Endothelial cell of umbilical vein (primary cell): ENCODE measurements at regions not wholly inside any gene's neighbourhood (a gene's known extent, or its start where the extent isn't known, plus 50 kb on each side); places are given as distances from the start of the nearest gene placed in this dataset.

Source experiments
- BruUV-seq: library from RNA; stranded (reverse); fragments of 400-500 nt; replicated peaks from 2 replicates; lab custom pipeline; 2021; lab: Mats Ljungman, UMichigan
- CTCF ChIA-PET: fragments of 300-600, 350-600 bp; sonication (Branson Sonifier 250); formaldehyde crosslinking; loops from one replicate; lab custom pipeline; 2021; ENCODE audit warnings: antibody characterized with exemption, inconsistent platforms; lab: Charles Lee
- POLR2A ChIA-PET: fragments of 300-600, 350-600 bp; sonication (Branson Sonifier 250); formaldehyde crosslinking; loops from one replicate; lab custom pipeline; 2021; ENCODE audit warnings: antibody characterized with exemption, inconsistent platforms; lab: Charles Lee
- DNase-seq: peaks from one replicate; pipeline ENCODE4 v3.0.0-alpha.2; 2011; ENCODE audit warnings: low read depth, low spot score
- FAIRE-seq: peaks from 2 replicates; lab custom pipeline; 2011; peaks lifted over from hg19 to GRCh38; lab: Jason Lieb, UNC
- H2AFZ ChIP-seq: 2 replicates; pipeline ENCODE4 v1.6.0; 2012; ENCODE audit warnings: low read depth, low read length, control low read depth, inconsistent platforms
- H3K27ac ChIP-seq: 2 replicates; pipeline ENCODE4 v1.5.1; 2011; ENCODE audit warnings: low read depth, mild to moderate bottlenecking, control low read depth, low read length, moderate library complexity; ENCODE audit not compliant: insufficient read depth
- H3K27me3 ChIP-seq, 2 experiments: 2 replicates each; pipeline versions ENCODE4 v1.6.0 to v1.6.1; 2011; ENCODE audit warnings: low read length in 2 of 2, mixed read lengths in 1 of 2; ENCODE audit not compliant: control insufficient read depth in 2 of 2, insufficient read depth in 2 of 2
- H3K36me3 ChIP-seq, 2 experiments: 2 replicates in 1 of 2; 3 replicates in 1 of 2; pipeline ENCODE4 v1.5.1; 2011; ENCODE audit warnings: low read length in 2 of 2, mild to moderate bottlenecking in 1 of 2, moderate library complexity in 1 of 2; ENCODE audit not compliant: control insufficient read depth in 2 of 2, insufficient read depth in 2 of 2; ENCODE audit errors: extremely low read depth in 1 of 2
- H3K4me1 ChIP-seq: 3 replicates; pipeline ENCODE4 v1.5.1; 2011; ENCODE audit warnings: mild to moderate bottlenecking, low read length; ENCODE audit not compliant: control insufficient read depth, insufficient read depth; ENCODE audit errors: extremely low read depth
- H3K4me2 ChIP-seq: 2 replicates; pipeline ENCODE4 v1.6.1; 2011; ENCODE audit warnings: low read length, control low read depth, mixed read lengths; ENCODE audit not compliant: insufficient read depth
- H3K4me3 ChIP-seq, 3 experiments: fragments of 200-600 bp in 1 of 3; sonication (generic), shearing (Covaris generic) in 1 of 3; replicated peaks in 1 of 3; 2 replicates each; pipeline ENCODE4 v1.5.1; 2011 to 2016; ENCODE audit warnings: control low read depth in 3 of 3, low read length in 3 of 3, mild to moderate bottlenecking in 2 of 3, inconsistent platforms in 1 of 3, low read depth in 1 of 3, moderate library complexity in 1 of 3; ENCODE audit not compliant: insufficient read depth in 1 of 3
- H3K79me2 ChIP-seq: 2 replicates; pipeline ENCODE4 v1.6.0; 2012; ENCODE audit warnings: low read length, inconsistent platforms; ENCODE audit not compliant: control insufficient read depth, insufficient read depth
- H3K9ac ChIP-seq: replicated peaks from 2 replicates; pipeline ENCODE3; 2011; ENCODE audit warnings: low read length, control low read depth; ENCODE audit not compliant: insufficient read depth; ENCODE audit errors: extremely low read depth
- H3K9me1 ChIP-seq: replicated peaks from 3 replicates; pipeline ENCODE4 v1.6.0; 2011; ENCODE audit warnings: mild to moderate bottlenecking, low read length; ENCODE audit not compliant: control insufficient read depth, insufficient read depth; ENCODE audit errors: extremely low read depth
- H3K9me3 ChIP-seq: replicated peaks from 2 replicates; pipeline ENCODE4 v1.5.1; 2012; ENCODE audit warnings: low read length, inconsistent platforms; ENCODE audit not compliant: control insufficient read depth, insufficient read depth
- H4K20me1 ChIP-seq: replicated peaks from 2 replicates; pipeline ENCODE3; 2011; ENCODE audit warnings: mild to moderate bottlenecking, low read length; ENCODE audit not compliant: control insufficient read depth, insufficient read depth; ENCODE audit errors: extremely low read depth
- CTCF ChIP-seq, 2 donors: IDR thresholded peaks; 1 replicate in 1 of 2; 2 replicates in 1 of 2; pipeline ENCODE4 v1.5.1; 2011; ENCODE audit warnings: low read length in 2 of 2, mild to moderate bottlenecking in 2 of 2, moderate library complexity in 2 of 2, control low read depth in 1 of 2, inconsistent platforms in 1 of 2, low read depth in 1 of 2; ENCODE audit not compliant: insufficient read depth in 1 of 2; ENCODE audit errors: extremely low read depth in 1 of 2
- EZH2 ChIP-seq: IDR thresholded peaks from 2 replicates; pipeline ENCODE4 v1.6.1; 2012; ENCODE audit warnings: borderline replicate concordance, low read depth, mild to moderate bottlenecking, moderate library complexity, low read length, inconsistent platforms; ENCODE audit not compliant: severe bottlenecking
- FOS ChIP-seq: IDR thresholded peaks from 2 replicates; pipeline ENCODE4 v1.6.1; 2011; ENCODE audit warnings: mild to moderate bottlenecking, low read length, moderate library complexity, borderline replicate concordance; ENCODE audit not compliant: insufficient read depth
- GATA2 ChIP-seq: IDR thresholded peaks from 2 replicates; pipeline ENCODE4 v1.7.0; 2011; ENCODE audit warnings: low read depth, mild to moderate bottlenecking, moderate library complexity, mixed read lengths, low read length; ENCODE audit not compliant: insufficient read length, insufficient read depth
- JUN ChIP-seq: IDR thresholded peaks from 2 replicates; pipeline ENCODE4 v1.6.1; 2011; ENCODE audit warnings: borderline replicate concordance, low read depth; ENCODE audit not compliant: insufficient read length, insufficient read depth
- MYC ChIP-seq: IDR thresholded peaks from one replicate; pipeline ENCODE4 v1.6.1; 2011; ENCODE audit warnings: mild to moderate bottlenecking, low read depth, low read length
- POLR2A ChIP-seq: IDR thresholded peaks from 2 replicates; pipeline ENCODE4 v1.6.1; 2012; ENCODE audit warnings: low read depth, mild to moderate bottlenecking, control low read depth, low read length
- POLR2AphosphoS5 ChIP-seq: IDR thresholded peaks from 2 replicates; pipeline ENCODE4 v1.6.1; 2012; ENCODE audit warnings: low read depth, mild to moderate bottlenecking, control low read depth, low read length, moderate library complexity; ENCODE audit not compliant: insufficient read depth
- dilution Hi-C: fragments of 300-500 bp; cut with MboI; formaldehyde crosslinking; loops from one replicate; pipeline ENCODE4 v1.15.0; 2019; ENCODE audit warnings: low sequenced_read_pairs; ENCODE audit not compliant: extremely low pct_ligation_motif_present
- intact Hi-C: fragments of 100-400 bp; cut with micrococcal nuclease; formaldehyde crosslinking; loops from one replicate; pipeline ENCODE4 v1.10.0; 2022
- TF ChIP-seq, protein P1 (sequence below): IDR thresholded peaks from 2 replicates; pipeline ENCODE4 v1.6.1; 2011; ENCODE audit not compliant: insufficient read depth, insufficient read length

- BruUV-seq = no TSS peak
- no peaks in the 10 kb centered on the region for H3K9me1 ChIP-seq
- H4K20me1 ChIP-seq = no peaks in the 10 kb centered on the region
- intact Hi-C loops (loop anchor here (10.0 kb wide), 2 partner anchors 248 to 698 kb away; no protein-coding TSS in a partner anchor), dilution Hi-C loops (no loop called here)
- ChIA-PET POLR2A (no interaction called here), CTCF (interaction anchor here (0.9 to 4.9 kb wide), 4 partner anchors 61 to 315 kb away, joined by 3 to 56 read pairs (median 5); no protein-coding TSS in a partner anchor)
- H3K27ac ChIP-seq = no peak overlapping the region
- DNase-seq (no peak), FAIRE-seq (no peak)
- H3K4me2 ChIP-seq = no peak overlapping the region
- TF ChIP-seq POLR2AphosphoS5 = no peak
- TF ChIP-seq POLR2A = no peak
- no peak for TF ChIP-seq MYC
- no peak for TF ChIP-seq EZH2
- TF ChIP-seq, protein P1, sequence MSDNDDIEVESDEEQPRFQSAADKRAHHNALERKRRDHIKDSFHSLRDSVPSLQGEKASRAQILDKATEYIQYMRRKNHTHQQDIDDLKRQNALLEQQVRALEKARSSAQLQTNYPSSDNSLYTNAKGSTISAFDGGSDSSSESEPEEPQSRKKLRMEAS = no peak
- TF ChIP-seq FOS = no peak
- TF ChIP-seq CTCF (IDR thresholded peaks at IDR 0.05; ENCODE audit: extremely low read depth in 1 of 2, insufficient read depth in 1 of 2, low read depth in 1 of 2, low read length in 2 of 2) = no peak
- TF ChIP-seq GATA2 = no peak
- no peak for TF ChIP-seq JUN
- H3K79me2 ChIP-seq = no peaks in the 10 kb centered on the region
- no peaks in the 10 kb centered on the region for H3K36me3 ChIP-seq
- H2AFZ ChIP-seq = no peak overlapping the region
- no peaks in the 10 kb centered on the region for H3K27me3 ChIP-seq
- H3K9ac ChIP-seq = no peak overlapping the region
- H3K9me3 ChIP-seq = no peaks in the 10 kb centered on the region
- no peak overlapping the region for H3K4me3 ChIP-seq
- H3K4me1 ChIP-seq = peaks cover 17% of the 10 kb centered on the region
Measured at GRCh38 chr7:16986755-16987154, 105.0 kb upstream of the AGR3 start.
